Heart left ventricle (tissue), 13 donors: ENCODE measurements at regions not wholly inside any gene's neighbourhood (a gene's known extent, or its start where the extent isn't known, plus 50 kb on each side); places are given as distances from the start of the nearest gene placed in this dataset.

Experiments used
- CTCF ChIP-seq, 12 donors: fragments of 200-600 bp; sonication (generic) in 4 of 12; IDR thresholded peaks; one replicate each; pipeline versions ENCODE4 v1.5.0 to v1.8.0; 2018 to 2022; ENCODE audit warnings: antibody characterized with exemption in 12 of 12, mild to moderate bottlenecking in 5 of 12
- POLR2A ChIP-seq, 2 donors: fragments of 450-650 bp; IDR thresholded peaks; one replicate each; pipeline ENCODE4 v1.6.1; 2017; ENCODE audit warnings: antibody characterized with exemption in 2 of 2, mild to moderate bottlenecking in 2 of 2, moderate library complexity in 2 of 2
- donor health status: ischemic (EF 13 %, LVEDD 7.1; RV severe dilation, severe dysfunction).
- donor health status: DM: no; HTN: yes; CAD: no.
- donor health status: DM: no; HTN: no; CAD: no.
- donor health status: ischemic (EF 25% LVEDD 6.9; RV normal size, moderate dysfunction).
- donor health status: ischemic (EF 25% LVEDD 5.7; RV mildly dilated, moderate dysfunction).
- donor health status: ischemic (EF 35%, LVEDD 5.7; RV mildly dilated, moderate dysfunction).
- donor health status: nonischemic (EF 11% LVEDD 7.7; RV severe dilation, severe dysfunction).
- donor health status: DM: yes; HTN: yes; CAD: no.
- donor health status: PGD.
- donor health status: ischemic (EF 29% LVEDD 5.4; RV normal size, mild dysfunction).
- donor health status: nonischemic (EF 23%, LVEDD 6.1; RV moderate dilation, normal function).

- TF ChIP-seq CTCF (IDR thresholded peaks at IDR 0.05) = no peak
- TF ChIP-seq POLR2A (IDR thresholded peaks at IDR 0.05) = no peak
Measured at GRCh38 chr12:17204289-17205054, 598.5 kb upstream of the LMO3 start.
